ENCODE measurements at regions not wholly inside any gene's neighbourhood (a gene's known extent, or its start where the extent isn't known, plus 50 kb on each side); places are given as distances from the start of the nearest gene placed in this dataset.

DNA sequence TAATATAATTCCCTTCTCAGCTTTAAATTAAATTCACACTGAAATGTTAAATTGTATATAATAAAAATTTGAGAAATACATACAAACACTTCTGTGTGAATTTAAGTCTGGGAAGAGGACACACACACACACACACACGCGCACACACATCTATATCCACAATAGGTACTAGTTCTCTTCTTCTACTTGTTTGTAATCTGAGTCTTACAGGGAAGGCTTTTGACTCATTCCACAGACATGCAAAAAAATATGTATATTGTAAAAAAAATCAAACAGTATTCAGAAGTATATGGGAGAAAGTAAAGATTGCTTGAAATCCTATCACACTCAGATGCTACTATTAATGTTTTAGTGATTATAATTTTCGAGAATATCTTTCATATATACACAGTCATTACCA, 276.2 kb downstream of the MDFIC start:
- H2AK5ac ChIP-seq (ENCODE audit: low read depth, low read length), result no peak overlapping the region
- H2BK5ac ChIP-seq (ENCODE audit: low read depth, low read length), result no peak overlapping the region
- no peaks in the 10 kb centered on the region for H3K4me1 ChIP-seq (replicated peaks in 1 of 4; ENCODE audit: control insufficient read depth in 3 of 4, insufficient read depth in 4 of 4, low read length in 3 of 4)
- ChIA-PET POLR2A (ENCODE audit: partially characterized antibody) (interaction anchor here (0.7 kb wide), 1 partner anchor 772 kb away, joined by 3 read pairs; no protein-coding TSS in a partner anchor), CTCF (ENCODE audit: partially characterized antibody) (interaction anchor here (0.8 kb wide), 1 partner anchor 372 kb away, joined by 4 read pairs; no protein-coding TSS in a partner anchor)
- H2BK15ac ChIP-seq (ENCODE audit: low read length), result no peak overlapping the region
- no peak overlapping the region for H3K9ac ChIP-seq (replicated peaks in 1 of 4; ENCODE audit: extremely low read depth in 1 of 4, low read depth in 3 of 4, low read length in 3 of 4)
- no peaks in the 10 kb centered on the region for H3K36me3 ChIP-seq (ENCODE audit: control insufficient read depth in 2 of 4, insufficient read depth in 4 of 4, low read length in 3 of 4)
- TF ChIP-seq KDM4A (IDR thresholded peaks at IDR 0.05; ENCODE audit: low read depth, low read length, severe bottlenecking) (no peak), GABPA (IDR thresholded peaks at IDR 0.05; ENCODE audit: borderline replicate concordance, insufficient read depth, low read length) (no peak), YY1 (IDR thresholded peaks at IDR 0.05; ENCODE audit: low read depth, low read length) (no peak)
- TF ChIP-seq, protein P1, sequence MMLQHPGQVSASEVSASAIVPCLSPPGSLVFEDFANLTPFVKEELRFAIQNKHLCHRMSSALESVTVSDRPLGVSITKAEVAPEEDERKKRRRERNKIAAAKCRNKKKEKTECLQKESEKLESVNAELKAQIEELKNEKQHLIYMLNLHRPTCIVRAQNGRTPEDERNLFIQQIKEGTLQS (IDR thresholded peaks at IDR 0.05; ENCODE audit: insufficient read depth, low read depth, low read length), result no peak
- no peak overlapping the region for H2AFZ ChIP-seq (ENCODE audit: low read length)
- H4K20me1 ChIP-seq (replicated peaks in 1 of 2; ENCODE audit: control insufficient read depth in 1 of 2, insufficient read depth in 2 of 2, low read length in 2 of 2), result no peaks in the 10 kb centered on the region
- H3K18ac ChIP-seq (ENCODE audit: extremely low read depth, low read length), result no peak overlapping the region
- H3K27me3 ChIP-seq (replicated peaks in 1 of 4; ENCODE audit: control insufficient read depth in 3 of 4, extremely low read depth in 1 of 4, insufficient read depth in 3 of 4, low read length in 3 of 4), result no peaks in the 10 kb centered on the region
- 88% methylated on average over 3 of the region's 3 CpGs; no CpG with 5 or more reads in 1 of the 2 experiments for WGBS, 2 experiments (ENCODE audit: extremely low coverage in 1 of 2, insufficient coverage in 1 of 2, insufficient read length in 1 of 2, insufficient replicate concordance in 2 of 2, low coverage in 1 of 2, low lambda C conversion rate in 2 of 2, missing lambda C conversion rate in 1 of 2)
- no peak overlapping the region for H3K14ac ChIP-seq (ENCODE audit: insufficient read length)
- no peak overlapping the region for H3K27ac ChIP-seq (ENCODE audit: low read depth, low read length)
- no peak overlapping the region for H4K5ac ChIP-seq (ENCODE audit: insufficient read length, low read depth, low read length)
- no peak overlapping the region for H4K91ac ChIP-seq (replicated peaks; ENCODE audit: insufficient read length, low read length)
- no peak overlapping the region for H2BK20ac ChIP-seq (ENCODE audit: low read length)
- H3K4me2 ChIP-seq (ENCODE audit: insufficient read depth in 1 of 2, low read depth in 2 of 2, low read length in 2 of 2), result no peak overlapping the region
- H3K23me2 ChIP-seq (ENCODE audit: low read depth, low read length), result no peaks in the 10 kb centered on the region
- H3K9me3 ChIP-seq (ENCODE audit: insufficient read depth in 2 of 2, low read depth in 1 of 2, low read length in 1 of 2), result no peaks in the 10 kb centered on the region
- H2BK120ac ChIP-seq (replicated peaks; ENCODE audit: low read depth, low read length), result no peak overlapping the region
- no peak overlapping the region for H3K4me3 ChIP-seq (ENCODE audit: extremely low read depth in 1 of 4, insufficient read depth in 2 of 4, low read depth in 3 of 4, low read length in 4 of 4)
- no peak overlapping the region for H3K23ac ChIP-seq (ENCODE audit: insufficient read length)
- H3K79me2 ChIP-seq (ENCODE audit: control insufficient read depth in 1 of 2, insufficient read depth in 2 of 2, low read length in 2 of 2), result no peaks in the 10 kb centered on the region
- DNase-seq (ENCODE audit: low read depth in 1 of 2, low spot score in 2 of 2) (no peak), FAIRE-seq (no peak)
- no peak overlapping the region for H2BK12ac ChIP-seq (ENCODE audit: low read depth, low read length)
- H4K8ac ChIP-seq (ENCODE audit: extremely low read depth, insufficient read depth, low read length), result no peak overlapping the region
- H3K56ac ChIP-seq (replicated peaks; ENCODE audit: insufficient read length, low read depth, low read length), result no peak overlapping the region
- H3K79me1 ChIP-seq (ENCODE audit: low read depth, low read length), result no peaks in the 10 kb centered on the region
- no peak overlapping the region for H3K4ac ChIP-seq (replicated peaks; ENCODE audit: insufficient read length, low read depth, low read length)
